Midbrain (tissue), 1 donor: ENCODE measurements at regions not wholly inside any gene's neighbourhood (a gene's known extent, or its start where the extent isn't known, plus 50 kb on each side); places are given as distances from the start of the nearest gene placed in this dataset.
"Not testable (repeated sequence)": the region's sequence is repeated elsewhere in the genome, so short reads cannot be mapped to it uniquely, and the experiment has no call there.

Experiments used
- DNase-seq: peaks from one replicate; lab custom pipeline; 2025; lab: John Stamatoyannopoulos, UW

GRCh38 chr6:4503700-4504099 is 272.5 kb upstream of the CDYL start:
- no peak for DNase-seq

- DNase-seq = no peak
These were observed 279.9 kb upstream of the CDYL start for GRCh38 chr6:4496284-4496683.

- no peak for DNase-seq
These were observed 284.5 kb upstream of the CDYL start for GRCh38 chr6:4491501-4492260.

- no peak for DNase-seq
These were observed 286.7 kb upstream of the CDYL start for GRCh38 chr6:4489538-4489937.

- no peak for DNase-seq
These were observed 287.8 kb upstream of the CDYL start for GRCh38 chr6:4488389-4488788.

- no peak for DNase-seq
These were observed 288.7 kb upstream of the CDYL start for GRCh38 chr6:4487538-4487937.

- DNase-seq = no peak
These were observed 289.5 kb upstream of the CDYL start for GRCh38 chr6:4486568-4487315.

- DNase-seq = no peak
These were observed 290.5 kb upstream of the CDYL start for GRCh38 chr6:4485735-4486134.

GRCh38 chr6:4482461-4482860 is 293.7 kb upstream of the CDYL start:
- DNase-seq = no peak

GRCh38 chr6:4480788-4481735 is 295.1 kb upstream of the CDYL start:
- DNase-seq = no peak

GRCh38 chr6:4478098-4478497 is 298.1 kb upstream of the CDYL start:
- no peak for DNase-seq

- DNase-seq = no peak
These were observed 301.4 kb upstream of the CDYL start for GRCh38 chr6:4474810-4475209.

- no peak for DNase-seq
These were observed 303.1 kb upstream of the CDYL start for GRCh38 chr6:4472969-4473642.

GRCh38 chr6:4472222-4472621 is 304.0 kb upstream of the CDYL start:
- no peak for DNase-seq

GRCh38 chr6:4471515-4471914 is 304.7 kb upstream of the CDYL start:
- not testable (repeated sequence) for DNase-seq

GRCh38 chr6:4470698-4471210 is 305.4 kb upstream of the CDYL start:
- no peak for DNase-seq

- DNase-seq = no peak
These were observed 309.3 kb upstream of the CDYL start for GRCh38 chr6:4466769-4467480.

- no peak for DNase-seq
These were observed 309.9 kb upstream of the CDYL start for GRCh38 chr6:4466261-4466660.

GRCh38 chr6:4464638-4465037 is 311.6 kb upstream of the CDYL start:
- DNase-seq = no peak

GRCh38 chr6:4463236-4463635 is 313.0 kb upstream of the CDYL start:
- DNase-seq = no peak
